Right lobe of liver (tissue), 6 donors: ENCODE measurements at regions not wholly inside any gene's neighbourhood (a gene's known extent, or its start where the extent isn't known, plus 50 kb on each side); places are given as distances from the start of the nearest gene placed in this dataset.

Experiments used
- ATAC-seq, 4 donors: fragments of 200-7000 bp; cut with Tn5 transposase; one replicate each; pipeline ENCODE4 v1.9.1; 2020; ENCODE audit warnings: mild to moderate bottlenecking in 4 of 4, moderate library complexity in 4 of 4
- DNase-seq, 3 donors: peaks; one replicate each; pipeline ENCODE4 v3.0.0-alpha.2; 2020
- H3K27ac ChIP-seq, 3 donors: fragments of 200-600 bp; one replicate each; pipeline ENCODE4 v1.8.0; 2022
- H3K27me3 ChIP-seq, 2 donors: fragments of 200-600 bp; one replicate each; pipeline ENCODE4 v1.8.0; 2022
- H3K36me3 ChIP-seq, 4 donors: fragments of 200-600 bp; sonication (generic) in 1 of 4; one replicate each; pipeline versions ENCODE4 v1.5.1 to v1.8.0; 2017 to 2022; ENCODE audit warnings: control low read depth in 1 of 4
- H3K4me1 ChIP-seq, 4 donors: fragments of 200-600 bp; sonication (generic) in 1 of 4; one replicate each; pipeline versions ENCODE4 v1.5.1 to v1.8.0; 2017 to 2022; ENCODE audit warnings: control low read depth in 1 of 4
- H3K4me3 ChIP-seq, 3 donors: fragments of 200-600 bp; one replicate each; pipeline ENCODE4 v1.8.0; 2022
- H3K9me3 ChIP-seq, 4 donors: fragments of 200-600 bp; sonication (generic) in 1 of 4; one replicate each; pipeline versions ENCODE4 v1.5.1 to v1.8.0; 2017 to 2022; ENCODE audit warnings: control low read depth in 1 of 4
- POLR2A ChIP-seq: fragments of 450-650 bp; IDR thresholded peaks from one replicate; pipeline ENCODE4 v1.6.1; 2017; ENCODE audit warnings: antibody characterized with exemption, mild to moderate bottlenecking
- WGBS: methylation state at CpG from one replicate; pipeline ENCODE4 v1.1.6; 2018; ENCODE audit warnings: low coverage, low lambda C conversion rate; ENCODE audit not compliant: insufficient coverage; ENCODE audit errors: missing lambda C conversion rate; 5-methylcytosine and 5-hydroxymethylcytosine counted together
- intact Hi-C, 2 donors: fragments of 100-400 bp; cut with DNase I; formaldehyde crosslinking; loops; one replicate each; pipeline versions ENCODE4 v1.11.2 to v1.14.1; 2022
- TF ChIP-seq, protein P1 (sequence below), 4 donors: fragments of 200-600 bp in 3 of 4; fragments of 450-650 bp in 1 of 4; IDR thresholded peaks; one replicate each; pipeline versions ENCODE4 v1.5.1 to v1.8.0; 2016 to 2022; ENCODE audit warnings: antibody characterized with exemption in 4 of 4, mild to moderate bottlenecking in 2 of 4
- donor health status: DM: no; HTN: yes; CAD: no.
- donor health status: DM: no; HTN: no; CAD: no.
- donor health status: DM: no; HTN: no; CAD: no.
- donor health status: DM: no; HTN: yes; CAD: no.
- donor health status: DM: no; HTN: yes; CAD: no.

DNA sequence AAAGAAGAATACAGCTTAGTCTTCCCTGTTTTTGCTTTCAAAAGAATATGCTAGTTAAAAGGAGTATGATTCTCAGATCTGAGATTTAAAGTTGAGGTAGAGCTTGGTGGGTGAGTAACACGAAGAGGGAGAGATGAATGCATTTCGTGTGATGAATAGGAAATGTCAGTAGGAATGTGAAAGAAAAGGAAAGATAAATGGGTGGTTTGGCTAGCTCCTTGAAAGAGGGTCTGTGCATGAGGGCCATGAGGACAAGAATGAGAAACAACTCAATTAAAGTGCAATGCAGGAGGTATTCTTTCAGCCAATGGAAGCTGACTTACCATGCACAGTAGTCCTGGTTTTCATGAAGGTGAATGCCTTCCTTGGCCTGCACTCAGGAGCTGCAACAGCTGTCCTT lies 248.2 kb downstream of the HNMT start:
- no peak overlapping the region for H3K27ac ChIP-seq
- no peaks in the 10 kb centered on the region for H3K4me1 ChIP-seq
- no peak overlapping the region for H3K4me3 ChIP-seq
- 77% methylated on average over 2 of the region's 2 CpGs for WGBS
- H3K9me3 ChIP-seq = no peaks in the 10 kb centered on the region
- H3K27me3 ChIP-seq = no peaks in the 10 kb centered on the region
- intact Hi-C loops = no loop called here
- TF ChIP-seq, protein P1, sequence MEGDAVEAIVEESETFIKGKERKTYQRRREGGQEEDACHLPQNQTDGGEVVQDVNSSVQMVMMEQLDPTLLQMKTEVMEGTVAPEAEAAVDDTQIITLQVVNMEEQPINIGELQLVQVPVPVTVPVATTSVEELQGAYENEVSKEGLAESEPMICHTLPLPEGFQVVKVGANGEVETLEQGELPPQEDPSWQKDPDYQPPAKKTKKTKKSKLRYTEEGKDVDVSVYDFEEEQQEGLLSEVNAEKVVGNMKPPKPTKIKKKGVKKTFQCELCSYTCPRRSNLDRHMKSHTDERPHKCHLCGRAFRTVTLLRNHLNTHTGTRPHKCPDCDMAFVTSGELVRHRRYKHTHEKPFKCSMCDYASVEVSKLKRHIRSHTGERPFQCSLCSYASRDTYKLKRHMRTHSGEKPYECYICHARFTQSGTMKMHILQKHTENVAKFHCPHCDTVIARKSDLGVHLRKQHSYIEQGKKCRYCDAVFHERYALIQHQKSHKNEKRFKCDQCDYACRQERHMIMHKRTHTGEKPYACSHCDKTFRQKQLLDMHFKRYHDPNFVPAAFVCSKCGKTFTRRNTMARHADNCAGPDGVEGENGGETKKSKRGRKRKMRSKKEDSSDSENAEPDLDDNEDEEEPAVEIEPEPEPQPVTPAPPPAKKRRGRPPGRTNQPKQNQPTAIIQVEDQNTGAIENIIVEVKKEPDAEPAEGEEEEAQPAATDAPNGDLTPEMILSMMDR (IDR thresholded peaks at IDR 0.05) = no peak
- TF ChIP-seq POLR2A = no peak
- ATAC-seq = no peak
- H3K36me3 ChIP-seq = no peaks in the 10 kb centered on the region
- no peak for DNase-seq

DNA sequence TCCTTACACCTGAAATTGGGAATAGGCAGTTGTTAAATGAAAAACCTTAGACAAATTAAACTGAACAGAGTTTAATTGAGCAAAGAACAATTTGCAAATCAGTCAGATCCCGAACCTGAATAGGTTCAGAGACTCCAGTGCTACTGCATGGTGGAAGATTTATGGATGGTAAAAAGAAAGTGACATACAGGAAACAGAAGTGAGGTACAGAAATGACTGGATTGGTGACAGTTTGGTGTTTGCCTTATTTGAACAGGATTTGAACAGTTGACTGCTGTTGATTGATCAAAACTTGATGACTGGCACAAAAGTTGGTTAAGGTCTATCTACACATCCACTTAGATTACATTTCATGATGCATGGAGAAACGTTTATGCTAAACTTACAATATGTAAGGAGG lies 248.8 kb downstream of the HNMT start:
- H3K4me1 ChIP-seq = no peaks in the 10 kb centered on the region
- H3K36me3 ChIP-seq = no peaks in the 10 kb centered on the region
- DNase-seq = no peak
- TF ChIP-seq, protein P1 (IDR thresholded peaks at IDR 0.05) = no peak
- TF ChIP-seq POLR2A = no peak
- H3K27me3 ChIP-seq = no peaks in the 10 kb centered on the region
- H3K4me3 ChIP-seq = no peak overlapping the region
- no peaks in the 10 kb centered on the region for H3K9me3 ChIP-seq
- H3K27ac ChIP-seq = no peak overlapping the region
- WGBS = 62% methylated on average over 2 of the region's 2 CpGs
- no peak for ATAC-seq
- intact Hi-C loops = no loop called here

DNA sequence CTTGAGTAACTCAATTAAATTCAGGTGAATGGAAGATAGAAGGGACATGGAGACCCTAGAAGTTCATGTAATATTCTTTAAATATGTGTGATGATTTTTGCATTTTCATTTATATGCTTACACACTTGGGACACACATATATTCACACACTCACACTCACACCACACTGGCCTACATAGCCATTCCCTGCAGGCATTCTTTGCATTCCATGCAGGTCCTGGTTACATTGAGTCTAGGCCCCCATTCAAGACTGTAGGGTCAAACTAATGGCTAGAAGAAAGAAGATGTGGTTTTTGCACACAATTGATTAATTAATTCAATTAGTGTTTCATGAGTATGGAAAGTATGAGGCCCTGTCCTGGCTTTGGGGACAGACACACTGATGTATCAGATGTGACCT lies 249.4 kb downstream of the HNMT start:
- Histone ChIP-seq H3K27ac (no peak overlapping the region), H3K27me3 (no peaks in the 10 kb centered on the region), H3K36me3 (no peaks in the 10 kb centered on the region), H3K4me3 (no peak overlapping the region), H3K4me1 (no peaks in the 10 kb centered on the region), H3K9me3 (no peaks in the 10 kb centered on the region)
- no peak for DNase-seq
- TF ChIP-seq POLR2A = no peak
- TF ChIP-seq, protein P1 (IDR thresholded peaks at IDR 0.05) = no peak
- ATAC-seq = no peak
- intact Hi-C loops = no loop called here

DNA sequence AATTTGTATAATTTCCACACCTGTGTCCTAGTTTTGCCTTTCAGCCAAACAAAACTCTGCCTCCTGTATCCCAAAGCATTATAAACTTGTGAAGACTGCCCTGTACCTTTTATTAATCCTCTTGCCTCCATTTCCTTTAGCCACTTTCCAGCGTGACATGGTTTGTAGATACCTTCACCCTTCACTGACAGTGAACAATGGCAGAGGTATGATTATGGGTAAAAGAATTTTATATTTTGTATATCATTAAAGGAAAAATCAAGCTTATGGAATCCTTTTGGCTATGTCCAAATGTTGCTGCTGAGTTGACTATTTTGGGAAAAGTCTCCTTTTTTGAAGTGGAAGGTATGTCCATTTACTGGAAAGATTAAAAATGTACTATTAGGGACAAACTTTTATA lies 251.7 kb downstream of the HNMT start:
- DNase-seq = no peak

DNA sequence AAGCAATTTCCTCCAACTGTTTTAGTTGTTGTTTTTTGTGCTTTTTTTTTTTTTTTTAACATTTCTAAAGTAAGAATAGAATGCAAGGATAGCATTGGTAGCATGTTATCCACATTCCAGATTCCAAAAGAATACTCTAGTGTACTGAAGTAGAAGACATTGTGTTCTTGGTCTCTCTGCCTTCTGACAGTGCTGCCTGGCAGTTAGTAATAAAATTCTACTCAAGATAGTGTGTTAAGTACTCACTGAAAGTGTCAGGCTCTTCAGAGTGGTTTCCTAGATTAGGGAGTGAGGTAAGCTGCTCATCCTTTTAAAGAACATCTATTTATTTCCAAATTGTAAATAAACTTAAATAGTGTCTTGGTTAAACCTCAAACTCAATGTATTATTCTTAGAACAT lies 253.7 kb downstream of the HNMT start:
- H3K27ac ChIP-seq = no peak overlapping the region
- intact Hi-C loops = no loop called here
- no peaks in the 10 kb centered on the region for H3K9me3 ChIP-seq
- ATAC-seq = no peak
- TF ChIP-seq POLR2A = no peak
- TF ChIP-seq, protein P1 (IDR thresholded peaks at IDR 0.05) = no peak
- H3K27me3 ChIP-seq = no peaks in the 10 kb centered on the region
- DNase-seq = no peak
- H3K4me1 ChIP-seq = no peaks in the 10 kb centered on the region
- no peaks in the 10 kb centered on the region for H3K36me3 ChIP-seq
- H3K4me3 ChIP-seq = no peak overlapping the region

More for the DNA sequence above, 251.7 kb downstream of the HNMT start:
- Histone ChIP-seq H3K27ac (no peak overlapping the region), H3K9me3 (no peaks in the 10 kb centered on the region), H3K4me1 (no peaks in the 10 kb centered on the region), H3K4me3 (no peak overlapping the region), H3K36me3 (no peaks in the 10 kb centered on the region), H3K27me3 (no peaks in the 10 kb centered on the region)
- intact Hi-C loops = no loop called here
- WGBS = 75% methylated on average over 1 of the region's 1 CpG
- ATAC-seq = no peak
- TF ChIP-seq, protein P1 (IDR thresholded peaks at IDR 0.05) = no peak
- no peak for TF ChIP-seq POLR2A
